HepG2 (cell line): ENCODE measurements at regions not wholly inside any gene's neighbourhood (a gene's known extent, or its start where the extent isn't known, plus 50 kb on each side); places are given as distances from the start of the nearest gene placed in this dataset.

Experiments used
- ATAC-seq: fragments of 200-7000 bp; cut with Tn5 transposase; 3 replicates; pipeline ENCODE4 v1.9.1; 2020; ENCODE audit warnings: mild to moderate bottlenecking, moderate library complexity
- BruUV-seq: library from RNA; stranded (reverse); fragments of 400-500 nt; replicated peaks from 2 replicates; lab custom pipeline; 2021; lab: Mats Ljungman, UMichigan
- CTCF ChIA-PET: fragments of 300-600 bp; formaldehyde crosslinking; extraction: SDS; loops from one replicate; lab custom pipeline; 2021; ENCODE audit warnings: low total read pairs, inconsistent platforms, low intra/inter-chr PET ratio; lab: Yijun Ruan, JAX
- POLR2A ChIA-PET: fragments of 350-600 bp; sonication (Branson Sonifier 250); formaldehyde crosslinking; loops from one replicate; lab custom pipeline; 2020; ENCODE audit warnings: antibody characterized with exemption, inconsistent platforms; lab: Yijun Ruan, JAX
- DNase-seq: peaks from one replicate; pipeline ENCODE4 v3.0.0-alpha.2; 2015; ENCODE audit warnings: low spot score
- FAIRE-seq: peaks from 3 replicates; lab custom pipeline; 2011; peaks lifted over from hg19 to GRCh38; lab: Jason Lieb, UNC
- H2AFZ ChIP-seq: one replicate; pipeline ENCODE4 v1.6.1; 2011; ENCODE audit warnings: low read length, inconsistent platforms
- H3K27ac ChIP-seq: fragments of 300-600 bp; 3 replicates; pipeline ENCODE4 v1.8.0; 2011; ENCODE audit warnings: mixed run types, mild to moderate bottlenecking, mixed read lengths, low read length, inconsistent platforms; ENCODE audit not compliant: insufficient read depth; ENCODE audit errors: extremely low read length
- H3K27me3 ChIP-seq, 2 experiments: fragments of 200-600 bp in 1 of 2; 2 replicates in 1 of 2; 3 replicates in 1 of 2; pipeline versions ENCODE4 v1.6.0 to v1.8.0; 2011; ENCODE audit warnings: low read length in 2 of 2, mild to moderate bottlenecking in 2 of 2, moderate library complexity in 2 of 2, inconsistent platforms in 1 of 2; ENCODE audit not compliant: insufficient read depth in 2 of 2, control insufficient read depth in 1 of 2
- H3K36me3 ChIP-seq, 2 experiments: fragments of 200-600 bp in 1 of 2; replicated peaks in 1 of 2; 2 replicates in 1 of 2; 3 replicates in 1 of 2; pipeline versions ENCODE4 v1.5.1 to v1.8.0; 2011; ENCODE audit warnings: low read length in 2 of 2, inconsistent platforms in 1 of 2; ENCODE audit not compliant: insufficient read depth in 2 of 2, control insufficient read depth in 1 of 2
- H3K4me1 ChIP-seq: 2 replicates; pipeline ENCODE4 v1.5.1; 2012; ENCODE audit warnings: low read length, inconsistent platforms; ENCODE audit not compliant: insufficient read depth
- H3K4me2 ChIP-seq: 2 replicates; pipeline ENCODE4 v1.6.0; 2011; ENCODE audit warnings: low read depth, low read length, inconsistent platforms
- H3K4me3 ChIP-seq, 3 experiments: fragments of 200-600 bp in 1 of 3; sonication (generic), shearing (Covaris generic) in 1 of 3; replicated peaks in 1 of 3; 2 replicates each; pipeline ENCODE4 v1.5.1; 2011 to 2016; ENCODE audit warnings: low read length in 3 of 3, inconsistent platforms in 2 of 3, low read depth in 2 of 3, mild to moderate bottlenecking in 2 of 3, control low read depth in 1 of 3, mixed read lengths in 1 of 3; ENCODE audit not compliant: insufficient read depth in 1 of 3
- H3K79me2 ChIP-seq: one replicate; pipeline ENCODE4 v1.6.1; 2011; ENCODE audit warnings: low read length, inconsistent platforms; ENCODE audit not compliant: insufficient read depth
- H3K9ac ChIP-seq: 2 replicates; pipeline ENCODE4 v1.6.0; 2011; ENCODE audit warnings: mild to moderate bottlenecking, low read depth, low read length, inconsistent platforms; ENCODE audit not compliant: insufficient read depth
- H3K9me3 ChIP-seq: 2 replicates; pipeline ENCODE4 v1.5.1; 2012; ENCODE audit warnings: mild to moderate bottlenecking, low read length
- H4K20me1 ChIP-seq: 2 replicates; pipeline ENCODE4 v1.6.0; 2011; ENCODE audit warnings: inconsistent platforms, mild to moderate bottlenecking, low read length, moderate library complexity; ENCODE audit not compliant: insufficient read depth
- FLYWCH1 ChIP-seq: sonication (generic); formaldehyde crosslinking; IDR thresholded peaks from 2 replicates; pipeline ENCODE4 v1.8.1; 2023; ENCODE audit warnings: mild to moderate bottlenecking, missing genetic modification reagents
- FUBP1 ChIP-seq: sonication (generic); formaldehyde crosslinking; IDR thresholded peaks from 2 replicates; pipeline ENCODE4 v1.5.1; 2020; ENCODE audit warnings: missing genetic modification reagents, mild to moderate bottlenecking, borderline replicate concordance
- GLI4 ChIP-seq: sonication (generic); formaldehyde crosslinking; IDR thresholded peaks from 2 replicates; pipeline ENCODE4 v1.5.1; 2020; ENCODE audit warnings: missing genetic modification reagents, mild to moderate bottlenecking, moderate library complexity, borderline replicate concordance
- HNF4G ChIP-seq, 2 experiments: sonication (generic) in 1 of 2; formaldehyde crosslinking in 1 of 2; IDR thresholded peaks; 2 replicates each; pipeline versions ENCODE4 v1.4.0 to v1.6.1; 2011 to 2020; ENCODE audit warnings: borderline replicate concordance in 2 of 2, low read depth in 2 of 2, mild to moderate bottlenecking in 2 of 2, low read length in 1 of 2, missing genetic modification reagents in 1 of 2, moderate library complexity in 1 of 2
- HNRNPK ChIP-seq: fragments of 200-400 bp; formaldehyde crosslinking; IDR thresholded peaks from 2 replicates; pipeline ENCODE4 v1.6.1; 2018; ENCODE audit warnings: low read length, low read depth, moderate library complexity, mild to moderate bottlenecking; ENCODE audit not compliant: poor library complexity, severe bottlenecking
- IKZF5 ChIP-seq: IDR thresholded peaks from 2 replicates; pipeline ENCODE4 v1.6.1; 2018; ENCODE audit warnings: missing genetic modification reagents, mild to moderate bottlenecking, missing compliant biosample characterization
- MTF2 ChIP-seq: sonication (generic); formaldehyde crosslinking; IDR thresholded peaks from 2 replicates; pipeline ENCODE4 v1.5.0; 2020; ENCODE audit warnings: missing genetic modification reagents, borderline replicate concordance
- STAG1 ChIP-seq: sonication (generic); formaldehyde crosslinking; IDR thresholded peaks from 2 replicates; pipeline ENCODE4 v1.4.0; 2020; ENCODE audit warnings: missing genetic modification reagents
- TEAD3 ChIP-seq: optimal IDR thresholded peaks from 2 replicates; pipeline ENCODE3; 2016; ENCODE audit warnings: borderline replicate concordance
- ZFX ChIP-seq: sonication (generic); formaldehyde crosslinking; IDR thresholded peaks from 2 replicates; pipeline ENCODE4 v1.4.0; 2020; ENCODE audit warnings: mild to moderate bottlenecking, low read depth, missing genetic modification reagents, moderate library complexity
- ZNF564 ChIP-seq: sonication (generic); formaldehyde crosslinking; IDR thresholded peaks from 2 replicates; pipeline ENCODE4 v1.8.1; 2023; ENCODE audit warnings: mild to moderate bottlenecking, missing genetic modification reagents
- ZNF788 ChIP-seq: sonication (generic); formaldehyde crosslinking; IDR thresholded peaks from 2 replicates; pipeline ENCODE4 v1.5.0; 2020; ENCODE audit warnings: mild to moderate bottlenecking, missing genetic modification reagents, borderline replicate concordance
- WGBS: methylation state at CpG from one replicate; pipeline ENCODE4 v1.1.6; 2017; ENCODE audit warnings: low lambda C conversion rate; 5-methylcytosine and 5-hydroxymethylcytosine counted together
- in situ Hi-C: cut with HindIII; loops from 2 replicates; pipeline ENCODE4 v1.10.0; 2017; ENCODE audit warnings: low pct_unique_long_range_greater_than_20kb; ENCODE audit not compliant: extremely low pct_ligation_motif_present
- intact Hi-C: fragments of 100-400 bp; cut with micrococcal nuclease; formaldehyde crosslinking; loops from one replicate; pipeline ENCODE4 v1.10.0; 2022; ENCODE audit not compliant: unreplicated experiment

- no peak for DNase-seq
Measured at GRCh38 chr2:161555826-161556225, 68.4 kb upstream of the SLC4A10 start.

GRCh38 chr2:161556440-161556839 lies 67.8 kb upstream of the SLC4A10 start:
- ChIA-PET POLR2A (no interaction called here), CTCF (no interaction called here)
- no peak for ATAC-seq
- no peak for FAIRE-seq
- in situ Hi-C loops: loop anchor here (25.0 kb wide), 1 partner anchor 294 kb away; no protein-coding TSS in a partner anchor
- H3K4me3 ChIP-seq: no peak overlapping the region
- H3K4me1 ChIP-seq: no peaks in the 10 kb centered on the region
- no peak for DNase-seq
- no peak overlapping the region for H3K4me2 ChIP-seq
- no peak overlapping the region for H3K9ac ChIP-seq
- no peaks in the 10 kb centered on the region for H3K79me2 ChIP-seq
- H4K20me1 ChIP-seq: no peaks in the 10 kb centered on the region
- H3K27ac ChIP-seq: no peak overlapping the region
- TF ChIP-seq ZFX (no peak), FUBP1 (CRISPR knock-in tag) (no peak), ZNF564 (no peak), STAG1 (CRISPR knock-in tag) (peak; percentile 20; the same call in 1 of the 2 replicates)
- H3K27me3 ChIP-seq: no peaks in the 10 kb centered on the region
- intact Hi-C loops: loop anchor here (5.0 to 10.0 kb wide), 2 partner anchors 274 to 312 kb away; no protein-coding TSS in a partner anchor
- H3K36me3 ChIP-seq: no peaks in the 10 kb centered on the region
- WGBS: 1% methylated on average over 2 of the region's 2 CpGs
- BruUV-seq: no TSS peak
- no peaks in the 10 kb centered on the region for H3K9me3 ChIP-seq
- no peak overlapping the region for H2AFZ ChIP-seq

More at GRCh38 chr2:161555826-161556225, 68.4 kb upstream of the SLC4A10 start:
- BruUV-seq: no TSS peak
- TF ChIP-seq ZNF788 (CRISPR knock-in tag): no peak
- no peak for TF ChIP-seq TEAD3 (CRISPR knock-in tag)
- no peak for TF ChIP-seq HNRNPK
- no peak for TF ChIP-seq GLI4 (CRISPR knock-in tag)
- no peak for TF ChIP-seq FLYWCH1 (CRISPR knock-in tag)
- TF ChIP-seq MTF2 (CRISPR knock-in tag): no peak
- no peak for TF ChIP-seq IKZF5 (CRISPR knock-in tag)
- TF ChIP-seq HNF4G (IDR thresholded peaks at IDR 0.05; ENCODE audit: borderline replicate concordance, low read depth, low read length): no peak
- no peak for TF ChIP-seq HNF4G (CRISPR knock-in tag; IDR thresholded peaks at IDR 0.05; ENCODE audit: borderline replicate concordance, low read depth)
- H4K20me1 ChIP-seq: no peaks in the 10 kb centered on the region
- in situ Hi-C loops (loop anchor here (25.0 kb wide), 1 partner anchor 294 kb away; no protein-coding TSS in a partner anchor), intact Hi-C loops (loop anchor here (5.0 to 10.0 kb wide), 2 partner anchors 274 to 311 kb away; no protein-coding TSS in a partner anchor)
- H3K4me3 ChIP-seq: no peak overlapping the region
- H3K9ac ChIP-seq: no peak overlapping the region
- H3K4me1 ChIP-seq: no peaks in the 10 kb centered on the region
- ChIA-PET POLR2A (no interaction called here), CTCF (no interaction called here)
- no peaks in the 10 kb centered on the region for H3K79me2 ChIP-seq
- FAIRE-seq (no peak), ATAC-seq (no peak)
- no peak overlapping the region for H3K27ac ChIP-seq
- H3K9me3 ChIP-seq: no peaks in the 10 kb centered on the region
- no peaks in the 10 kb centered on the region for H3K36me3 ChIP-seq
- no peak overlapping the region for H3K4me2 ChIP-seq
- no peaks in the 10 kb centered on the region for H3K27me3 ChIP-seq
- no peak overlapping the region for H2AFZ ChIP-seq
- WGBS: 20% methylated on average over 3 of the region's 3 CpGs
